GM23338 (cell line): ENCODE measurements at regions not wholly inside any gene's neighbourhood (a gene's known extent, or its start where the extent isn't known, plus 50 kb on each side); places are given as distances from the start of the nearest gene placed in this dataset.

Experiments
- CREB1 ChIP-seq: fragments of 250-450 bp; sonication (Bioruptor Pico); IDR thresholded peaks from 2 replicates; pipeline ENCODE4 v1.5.0; 2020; ENCODE audit warnings: low read depth, mild to moderate bottlenecking, moderate library complexity
- JUNB ChIP-seq: IDR thresholded peaks from one replicate; pipeline ENCODE4 v1.6.1; 2016; ENCODE audit warnings: antibody characterized with exemption; ENCODE audit not compliant: unreplicated experiment
- NANOG ChIP-seq: IDR thresholded peaks from 2 replicates; pipeline ENCODE4 v1.6.1; 2016; ENCODE audit warnings: antibody characterized with exemption, borderline replicate concordance
- POLR2AphosphoS5 ChIP-seq: IDR thresholded peaks from 2 replicates; pipeline ENCODE4 v1.6.1; 2016; ENCODE audit warnings: antibody characterized with exemption, low read depth
- ZNF114 ChIP-seq: fragments of 250-450 bp; sonication (Bioruptor Pico); IDR thresholded peaks from 2 replicates; pipeline ENCODE4 v1.5.0; 2020; ENCODE audit warnings: mild to moderate bottlenecking, moderate library complexity
- TF ChIP-seq, protein P1 (sequence below), 2 experiments: fragments of 200-600 bp in 1 of 2; sonication (generic) in 1 of 2; conservative IDR thresholded peaks; 2 replicates each; pipeline versions ENCODE4 v1.5.1 to v1.6.1; 2016 to 2017; ENCODE audit warnings: antibody characterized with exemption in 2 of 2, low read depth in 2 of 2, mild to moderate bottlenecking in 2 of 2, moderate library complexity in 1 of 2
- TF ChIP-seq, protein P2 (sequence below): IDR thresholded peaks from one replicate; pipeline ENCODE4 v1.6.1; 2018; ENCODE audit warnings: antibody characterized with exemption; ENCODE audit not compliant: unreplicated experiment

DNA sequence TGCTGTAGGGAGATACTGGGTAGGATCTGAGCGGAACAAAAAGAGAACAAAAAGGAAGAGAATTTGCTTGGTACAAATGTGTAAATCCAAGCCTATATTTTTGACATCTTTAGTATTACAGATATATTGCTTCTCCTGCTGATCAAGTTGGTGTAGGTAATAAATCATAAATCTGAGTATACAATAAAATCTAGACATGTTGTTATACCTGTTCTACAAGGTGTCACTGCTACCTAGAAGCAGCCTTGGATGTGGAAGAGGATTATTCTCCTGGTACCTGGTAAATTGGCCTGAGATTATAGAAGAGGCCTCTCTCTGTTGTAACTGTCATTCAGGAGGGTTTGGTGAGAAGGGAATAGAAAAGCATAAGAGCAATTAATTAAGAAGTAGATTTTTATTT, 89.9 kb upstream of the LSM8 start:
- TF ChIP-seq JUNB (no peak), POLR2AphosphoS5 (no peak), ZNF114 (CRISPR knock-in tag) (no peak), NANOG (no peak), CREB1 (CRISPR knock-in tag) (no peak)
- TF ChIP-seq, protein P1, sequence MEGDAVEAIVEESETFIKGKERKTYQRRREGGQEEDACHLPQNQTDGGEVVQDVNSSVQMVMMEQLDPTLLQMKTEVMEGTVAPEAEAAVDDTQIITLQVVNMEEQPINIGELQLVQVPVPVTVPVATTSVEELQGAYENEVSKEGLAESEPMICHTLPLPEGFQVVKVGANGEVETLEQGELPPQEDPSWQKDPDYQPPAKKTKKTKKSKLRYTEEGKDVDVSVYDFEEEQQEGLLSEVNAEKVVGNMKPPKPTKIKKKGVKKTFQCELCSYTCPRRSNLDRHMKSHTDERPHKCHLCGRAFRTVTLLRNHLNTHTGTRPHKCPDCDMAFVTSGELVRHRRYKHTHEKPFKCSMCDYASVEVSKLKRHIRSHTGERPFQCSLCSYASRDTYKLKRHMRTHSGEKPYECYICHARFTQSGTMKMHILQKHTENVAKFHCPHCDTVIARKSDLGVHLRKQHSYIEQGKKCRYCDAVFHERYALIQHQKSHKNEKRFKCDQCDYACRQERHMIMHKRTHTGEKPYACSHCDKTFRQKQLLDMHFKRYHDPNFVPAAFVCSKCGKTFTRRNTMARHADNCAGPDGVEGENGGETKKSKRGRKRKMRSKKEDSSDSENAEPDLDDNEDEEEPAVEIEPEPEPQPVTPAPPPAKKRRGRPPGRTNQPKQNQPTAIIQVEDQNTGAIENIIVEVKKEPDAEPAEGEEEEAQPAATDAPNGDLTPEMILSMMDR (conservative IDR thresholded peaks at IDR 0.05; ENCODE audit: low read depth in 2 of 2): no peak
- TF ChIP-seq, protein P2, sequence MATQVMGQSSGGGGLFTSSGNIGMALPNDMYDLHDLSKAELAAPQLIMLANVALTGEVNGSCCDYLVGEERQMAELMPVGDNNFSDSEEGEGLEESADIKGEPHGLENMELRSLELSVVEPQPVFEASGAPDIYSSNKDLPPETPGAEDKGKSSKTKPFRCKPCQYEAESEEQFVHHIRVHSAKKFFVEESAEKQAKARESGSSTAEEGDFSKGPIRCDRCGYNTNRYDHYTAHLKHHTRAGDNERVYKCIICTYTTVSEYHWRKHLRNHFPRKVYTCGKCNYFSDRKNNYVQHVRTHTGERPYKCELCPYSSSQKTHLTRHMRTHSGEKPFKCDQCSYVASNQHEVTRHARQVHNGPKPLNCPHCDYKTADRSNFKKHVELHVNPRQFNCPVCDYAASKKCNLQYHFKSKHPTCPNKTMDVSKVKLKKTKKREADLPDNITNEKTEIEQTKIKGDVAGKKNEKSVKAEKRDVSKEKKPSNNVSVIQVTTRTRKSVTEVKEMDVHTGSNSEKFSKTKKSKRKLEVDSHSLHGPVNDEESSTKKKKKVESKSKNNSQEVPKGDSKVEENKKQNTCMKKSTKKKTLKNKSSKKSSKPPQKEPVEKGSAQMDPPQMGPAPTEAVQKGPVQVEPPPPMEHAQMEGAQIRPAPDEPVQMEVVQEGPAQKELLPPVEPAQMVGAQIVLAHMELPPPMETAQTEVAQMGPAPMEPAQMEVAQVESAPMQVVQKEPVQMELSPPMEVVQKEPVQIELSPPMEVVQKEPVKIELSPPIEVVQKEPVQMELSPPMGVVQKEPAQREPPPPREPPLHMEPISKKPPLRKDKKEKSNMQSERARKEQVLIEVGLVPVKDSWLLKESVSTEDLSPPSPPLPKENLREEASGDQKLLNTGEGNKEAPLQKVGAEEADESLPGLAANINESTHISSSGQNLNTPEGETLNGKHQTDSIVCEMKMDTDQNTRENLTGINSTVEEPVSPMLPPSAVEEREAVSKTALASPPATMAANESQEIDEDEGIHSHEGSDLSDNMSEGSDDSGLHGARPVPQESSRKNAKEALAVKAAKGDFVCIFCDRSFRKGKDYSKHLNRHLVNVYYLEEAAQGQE: no peak
